ENCODE measurements at regions not wholly inside any gene's neighbourhood (a gene's known extent, or its start where the extent isn't known, plus 50 kb on each side); places are given as distances from the start of the nearest gene placed in this dataset.

- TF ChIP-seq ZNF24 (IDR thresholded peaks at IDR 0.05) = no peak
- no peak for TF ChIP-seq CERS6 (CRISPR knock-in tag; IDR thresholded peaks at IDR 0.05)
- peak; percentile 53; the same call in 1 of the 2 replicates for TF ChIP-seq ARNTL (CRISPR knock-in tag; IDR thresholded peaks at IDR 0.05)
- TF ChIP-seq HBP1 (CRISPR knock-in tag; IDR thresholded peaks at IDR 0.05; ENCODE audit: low read depth) = no peak
- no peak for TF ChIP-seq ZNF720 (CRISPR knock-in tag; IDR thresholded peaks at IDR 0.05)
- peak; percentile 79 for TF ChIP-seq BHLHE40 (IDR thresholded peaks at IDR 0.05; ENCODE audit: low read length)
- TF ChIP-seq ZBTB34 (CRISPR knock-in tag; IDR thresholded peaks at IDR 0.05) = no peak
- TF ChIP-seq KDM6A (CRISPR knock-in tag; IDR thresholded peaks at IDR 0.05; ENCODE audit: low read depth) = 0 out of 2 replicates have a peak, but pooled peaks have one; percentile 24
- TF ChIP-seq ZNF430 (CRISPR knock-in tag; IDR thresholded peaks at IDR 0.05) = peak; percentile 63; the same call in 1 of the 2 replicates
- TF ChIP-seq PITX1 (CRISPR knock-in tag; IDR thresholded peaks at IDR 0.05) = peak; percentile 20
- peak; percentile 86; the same call in 1 of the 2 replicates for TF ChIP-seq SMAD3 (CRISPR knock-in tag; IDR thresholded peaks at IDR 0.05)
- 0 out of 2 replicates have a peak, but pooled peaks have one; percentile 34 for TF ChIP-seq SAFB2 (CRISPR knock-in tag; IDR thresholded peaks at IDR 0.05; ENCODE audit: borderline replicate concordance, low read depth)
- TF ChIP-seq RXRB (CRISPR knock-in tag; IDR thresholded peaks at IDR 0.05; ENCODE audit: borderline replicate concordance) = peak; percentile 95
- peak; percentile 67; the same call in 1 of the 2 replicates for TF ChIP-seq ZNF441 (CRISPR knock-in tag; IDR thresholded peaks at IDR 0.05; ENCODE audit: borderline replicate concordance)
- TF ChIP-seq ELF3 (CRISPR knock-in tag; IDR thresholded peaks at IDR 0.05) = peak; percentile 81
- TF ChIP-seq ZNF687 (CRISPR knock-in tag; IDR thresholded peaks at IDR 0.05) = peak; percentile 17; the same call in 1 of the 2 replicates
- TF ChIP-seq FOXP4 (CRISPR knock-in tag; IDR thresholded peaks at IDR 0.05) = peak; percentile 34
- TF ChIP-seq SP5 (CRISPR knock-in tag; IDR thresholded peaks at IDR 0.05; ENCODE audit: borderline replicate concordance, low read depth) = peak; percentile 71; the same call in 1 of the 2 replicates
- TF ChIP-seq TBX3 (IDR thresholded peaks at IDR 0.05; ENCODE audit: borderline replicate concordance) = 0 out of 2 replicates have a peak, but pooled peaks have one; percentile 22
Observed at GRCh38 chr5:173806270-173807035, 81.7 kb upstream of the CPEB4 start (continued).

All from HepG2 (cell line).